Ishikawa (cell line): ENCODE measurements at regions not wholly inside any gene's neighbourhood (a gene's known extent, or its start where the extent isn't known, plus 50 kb on each side); places are given as distances from the start of the nearest gene placed in this dataset.
A peak's percentile ranks its signal among the peaks of the same experiment; 100 is the strongest.

Experiments
- CEBPB ChIP-seq: IDR thresholded peaks from 2 replicates; pipeline ENCODE4 v1.6.1; 2012
- CREB1 ChIP-seq: IDR thresholded peaks from 2 replicates; pipeline ENCODE4 v1.6.1; 2012; ENCODE audit warnings: low read depth
- EGR1 ChIP-seq: IDR thresholded peaks from 2 replicates; pipeline ENCODE4 v1.6.1; 2012
- EP300 ChIP-seq: IDR thresholded peaks from 2 replicates; pipeline ENCODE4 v1.6.1; 2012; ENCODE audit warnings: borderline replicate concordance
- FOXM1 ChIP-seq: IDR thresholded peaks from 2 replicates; pipeline ENCODE4 v1.6.1; 2012; ENCODE audit warnings: low read depth, borderline replicate concordance
- MAX ChIP-seq: IDR thresholded peaks from 2 replicates; pipeline ENCODE4 v1.6.1; 2012
- NFIC ChIP-seq: IDR thresholded peaks from 2 replicates; pipeline ENCODE4 v1.6.1; 2012
- RAD21 ChIP-seq: IDR thresholded peaks from 2 replicates; pipeline ENCODE4 v1.6.1; 2012; ENCODE audit warnings: low read depth
- TAF1 ChIP-seq: IDR thresholded peaks from 2 replicates; pipeline ENCODE4 v1.6.1; 2012; ENCODE audit warnings: low read depth, mild to moderate bottlenecking
- TCF12 ChIP-seq: IDR thresholded peaks from 2 replicates; pipeline ENCODE4 v1.6.1; 2012; ENCODE audit warnings: low read depth
- TEAD4 ChIP-seq: IDR thresholded peaks from 2 replicates; pipeline ENCODE4 v1.6.1; 2012
- USF1 ChIP-seq: IDR thresholded peaks from 2 replicates; pipeline ENCODE4 v1.6.1; 2012
- YY1 ChIP-seq: IDR thresholded peaks from 2 replicates; pipeline ENCODE4 v1.6.1; 2012; ENCODE audit warnings: low read depth
- ZBTB7A ChIP-seq: IDR thresholded peaks from 2 replicates; pipeline ENCODE4 v1.6.1; 2012; ENCODE audit warnings: low read depth
- TF ChIP-seq, protein P1 (sequence below): IDR thresholded peaks from 2 replicates; pipeline ENCODE4 v1.6.1; 2012; ENCODE audit warnings: low read depth, mild to moderate bottlenecking

GRCh38 chr7:67549126-67549525 lies 552.5 kb downstream of the TYW1 start:
- TF ChIP-seq, protein P1, sequence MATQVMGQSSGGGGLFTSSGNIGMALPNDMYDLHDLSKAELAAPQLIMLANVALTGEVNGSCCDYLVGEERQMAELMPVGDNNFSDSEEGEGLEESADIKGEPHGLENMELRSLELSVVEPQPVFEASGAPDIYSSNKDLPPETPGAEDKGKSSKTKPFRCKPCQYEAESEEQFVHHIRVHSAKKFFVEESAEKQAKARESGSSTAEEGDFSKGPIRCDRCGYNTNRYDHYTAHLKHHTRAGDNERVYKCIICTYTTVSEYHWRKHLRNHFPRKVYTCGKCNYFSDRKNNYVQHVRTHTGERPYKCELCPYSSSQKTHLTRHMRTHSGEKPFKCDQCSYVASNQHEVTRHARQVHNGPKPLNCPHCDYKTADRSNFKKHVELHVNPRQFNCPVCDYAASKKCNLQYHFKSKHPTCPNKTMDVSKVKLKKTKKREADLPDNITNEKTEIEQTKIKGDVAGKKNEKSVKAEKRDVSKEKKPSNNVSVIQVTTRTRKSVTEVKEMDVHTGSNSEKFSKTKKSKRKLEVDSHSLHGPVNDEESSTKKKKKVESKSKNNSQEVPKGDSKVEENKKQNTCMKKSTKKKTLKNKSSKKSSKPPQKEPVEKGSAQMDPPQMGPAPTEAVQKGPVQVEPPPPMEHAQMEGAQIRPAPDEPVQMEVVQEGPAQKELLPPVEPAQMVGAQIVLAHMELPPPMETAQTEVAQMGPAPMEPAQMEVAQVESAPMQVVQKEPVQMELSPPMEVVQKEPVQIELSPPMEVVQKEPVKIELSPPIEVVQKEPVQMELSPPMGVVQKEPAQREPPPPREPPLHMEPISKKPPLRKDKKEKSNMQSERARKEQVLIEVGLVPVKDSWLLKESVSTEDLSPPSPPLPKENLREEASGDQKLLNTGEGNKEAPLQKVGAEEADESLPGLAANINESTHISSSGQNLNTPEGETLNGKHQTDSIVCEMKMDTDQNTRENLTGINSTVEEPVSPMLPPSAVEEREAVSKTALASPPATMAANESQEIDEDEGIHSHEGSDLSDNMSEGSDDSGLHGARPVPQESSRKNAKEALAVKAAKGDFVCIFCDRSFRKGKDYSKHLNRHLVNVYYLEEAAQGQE = no peak
- TF ChIP-seq FOXM1 = no peak
- TF ChIP-seq TAF1 = no peak
- no peak for TF ChIP-seq USF1
- TF ChIP-seq EGR1 = no peak
- TF ChIP-seq EP300 = no peak
- no peak for TF ChIP-seq CEBPB
- no peak for TF ChIP-seq MAX
- no peak for TF ChIP-seq ZBTB7A
- no peak for TF ChIP-seq CREB1
- TF ChIP-seq RAD21 = no peak
- TF ChIP-seq NFIC = no peak
- no peak for TF ChIP-seq TCF12
- no peak for TF ChIP-seq TEAD4
- TF ChIP-seq YY1 = no peak

DNA sequence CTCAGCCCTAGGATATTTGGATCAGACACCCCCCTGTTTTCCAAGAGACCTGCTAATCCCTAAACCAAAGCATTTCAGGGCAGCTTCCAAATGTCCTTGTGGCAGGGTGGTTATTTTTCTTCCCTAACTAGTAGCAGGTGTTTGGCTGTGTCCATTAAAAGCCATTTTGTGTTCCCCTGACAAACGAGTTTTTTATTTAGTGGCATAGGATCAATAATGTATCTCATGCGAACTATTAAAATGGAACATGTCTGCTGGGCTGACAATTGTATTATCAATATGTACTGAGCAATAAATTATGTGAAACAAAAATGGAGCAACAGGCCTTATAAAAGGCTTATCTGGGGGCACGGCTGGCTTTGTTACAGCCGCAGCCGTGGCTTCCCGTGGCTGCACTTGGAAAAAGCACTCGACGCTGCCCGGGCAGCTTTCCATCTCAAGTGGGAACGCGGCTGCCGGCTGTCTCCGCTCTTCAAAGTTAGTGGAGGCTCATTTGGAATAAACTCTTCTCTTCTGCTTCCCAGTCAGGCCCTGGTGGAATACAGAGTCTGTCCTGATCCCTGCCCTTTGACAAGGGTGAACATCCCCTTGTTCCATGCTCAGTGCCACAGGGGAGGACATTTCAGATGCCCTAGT lies 554.3 kb downstream of the TYW1 start:
- TF ChIP-seq EP300 = no peak
- no peak for TF ChIP-seq TEAD4
- TF ChIP-seq FOXM1 = no peak
- TF ChIP-seq YY1 = no peak
- no peak for TF ChIP-seq CREB1
- no peak for TF ChIP-seq TCF12
- no peak for TF ChIP-seq TAF1
- TF ChIP-seq, protein P1 = no peak
- no peak for TF ChIP-seq EGR1

DNA sequence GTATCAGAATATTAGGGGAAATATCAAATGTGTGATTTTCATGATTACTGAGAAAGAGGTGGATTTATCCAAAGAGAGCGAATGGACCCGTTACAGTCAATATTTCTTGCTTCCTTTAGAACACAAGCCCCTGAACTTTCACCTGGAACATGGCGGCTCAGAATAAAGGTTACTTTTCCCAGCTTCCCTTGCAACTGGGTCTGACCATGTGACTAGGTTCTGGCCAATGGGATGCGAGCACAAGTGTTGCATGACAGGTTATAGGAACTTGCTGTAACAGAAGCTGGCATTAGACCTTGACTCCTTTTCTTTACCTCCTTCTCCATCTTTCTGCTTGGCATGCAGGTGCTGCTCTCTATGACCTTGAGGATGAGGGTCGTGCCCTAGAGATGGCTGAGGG lies 556.1 kb downstream of the TYW1 start:
- TF ChIP-seq USF1 = peak; percentile 31; the same call in 1 of the 2 replicates
- no peak for TF ChIP-seq CREB1
- no peak for TF ChIP-seq MAX

DNA sequence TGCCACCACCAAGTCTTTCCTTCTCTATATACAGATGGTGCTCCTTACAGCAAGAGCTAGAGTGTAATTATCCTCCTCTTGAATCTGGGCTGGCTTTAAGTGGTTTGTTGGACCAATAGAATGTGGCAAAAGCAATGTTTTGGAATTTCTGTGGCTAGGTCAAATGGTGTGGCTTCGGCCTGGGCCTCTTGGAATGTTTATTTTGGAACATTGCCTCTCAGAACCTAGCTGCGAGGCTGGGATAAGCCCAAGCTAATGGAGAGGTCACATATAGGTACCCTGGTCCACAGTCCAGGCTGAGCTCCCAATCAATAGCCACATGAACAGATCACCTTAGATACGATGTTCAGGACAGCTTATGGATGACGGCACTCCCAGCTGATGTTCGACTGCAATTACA lies 556.7 kb downstream of the TYW1 start:
- no peak for TF ChIP-seq MAX
- no peak for TF ChIP-seq CREB1
- no peak for TF ChIP-seq EGR1
- TF ChIP-seq YY1 = no peak
- TF ChIP-seq, protein P1 = no peak
- TF ChIP-seq ZBTB7A = no peak
- TF ChIP-seq USF1 = no peak
- no peak for TF ChIP-seq RAD21
- TF ChIP-seq NFIC = no peak
- TF ChIP-seq TEAD4 = no peak
- no peak for TF ChIP-seq EP300
- TF ChIP-seq TAF1 = no peak
- no peak for TF ChIP-seq TCF12
